HTR-8/SVneo (cell line): ENCODE measurements at regions not wholly inside any gene's neighbourhood (a gene's known extent, or its start where the extent isn't known, plus 50 kb on each side); places are given as distances from the start of the nearest gene placed in this dataset.

Experiments
- DNase-seq: peaks from one replicate; pipeline ENCODE4 v3.0.0; 2011; ENCODE audit warnings: low spot score, mixed read lengths; ENCODE audit not compliant: insufficient read length
- FAIRE-seq: peaks from 2 replicates; lab custom pipeline; 2011; peaks lifted over from hg19 to GRCh38; lab: Jason Lieb, UNC

- DNase-seq: no peak
Observed at GRCh38 chr12:5220835-5221234, 177.2 kb downstream of the KCNA5 start.

GRCh38 chr12:5222011-5222461 lies 178.4 kb downstream of the KCNA5 start:
- no peak for FAIRE-seq
- DNase-seq: no peak

More at GRCh38 chr12:5220835-5221234, 177.2 kb downstream of the KCNA5 start:
- no peak for FAIRE-seq

GRCh38 chr12:5222729-5223128 lies 179.1 kb downstream of the KCNA5 start:
- no peak for DNase-seq

GRCh38 chr12:5223881-5224280 lies 180.2 kb downstream of the KCNA5 start:
- FAIRE-seq: no peak
- DNase-seq: no peak

More at GRCh38 chr12:5222729-5223128, 179.1 kb downstream of the KCNA5 start:
- FAIRE-seq: no peak

GRCh38 chr12:5226581-5226980 lies 182.9 kb downstream of the KCNA5 start:
- DNase-seq (no peak), FAIRE-seq (no peak)

GRCh38 chr12:5227708-5228373 lies 184.2 kb downstream of the KCNA5 start:
- DNase-seq (no peak), FAIRE-seq (no peak)

GRCh38 chr12:5230156-5230555 lies 186.5 kb downstream of the KCNA5 start:
- DNase-seq: no peak
- FAIRE-seq: no peak

GRCh38 chr12:5230861-5231260 lies 187.2 kb downstream of the KCNA5 start:
- FAIRE-seq (no peak), DNase-seq (no peak)

GRCh38 chr12:5232291-5232690 lies 188.6 kb downstream of the KCNA5 start:
- FAIRE-seq: no peak
- DNase-seq: no peak

GRCh38 chr12:5232826-5233500 lies 189.3 kb downstream of the KCNA5 start:
- DNase-seq (no peak), FAIRE-seq (no peak)

GRCh38 chr12:5236022-5236640 lies 192.5 kb downstream of the KCNA5 start:
- no peak for FAIRE-seq

GRCh38 chr12:5242440-5242839 lies 189.5 kb upstream of the NTF3 start:
- DNase-seq (no peak), FAIRE-seq (no peak)

More at GRCh38 chr12:5236022-5236640, 192.5 kb downstream of the KCNA5 start:
- DNase-seq: no peak

- FAIRE-seq (no peak), DNase-seq (no peak)
Observed at GRCh38 chr12:5243014-5243413, 188.9 kb upstream of the NTF3 start.

GRCh38 chr12:5244513-5244972 lies 187.4 kb upstream of the NTF3 start:
- FAIRE-seq (no peak), DNase-seq (no peak)

GRCh38 chr12:5246196-5246595 lies 185.7 kb upstream of the NTF3 start:
- DNase-seq: no peak
- no peak for FAIRE-seq

- no peak for FAIRE-seq
Observed at GRCh38 chr12:5247144-5247543, 184.8 kb upstream of the NTF3 start.

GRCh38 chr12:5248230-5248629 lies 183.7 kb upstream of the NTF3 start:
- no peak for DNase-seq
- FAIRE-seq: no peak

More at GRCh38 chr12:5247144-5247543, 184.8 kb upstream of the NTF3 start:
- DNase-seq: no peak

GRCh38 chr12:5248999-5249526 lies 182.8 kb upstream of the NTF3 start:
- FAIRE-seq (no peak), DNase-seq (no peak)

- FAIRE-seq: no peak
Observed at GRCh38 chr12:5251092-5251491, 180.8 kb upstream of the NTF3 start.

GRCh38 chr12:5251786-5252185 lies 180.1 kb upstream of the NTF3 start:
- FAIRE-seq (no peak), DNase-seq (no peak)

More at GRCh38 chr12:5251092-5251491, 180.8 kb upstream of the NTF3 start:
- no peak for DNase-seq

GRCh38 chr12:5254703-5255102 lies 177.2 kb upstream of the NTF3 start:
- FAIRE-seq (no peak), DNase-seq (no peak)
